ENCODE measurements at regions not wholly inside any gene's neighbourhood (a gene's known extent, or its start where the extent isn't known, plus 50 kb on each side); places are given as distances from the start of the nearest gene placed in this dataset.

- TF ChIP-seq ZBTB33 (IDR thresholded peaks at IDR 0.05; ENCODE audit: borderline replicate concordance, low read depth) (no peak), RXRA (IDR thresholded peaks at IDR 0.05; ENCODE audit: borderline replicate concordance, low read depth) (no peak), ELF1 (IDR thresholded peaks at IDR 0.05) (no peak), RAD21 (IDR thresholded peaks at IDR 0.05; ENCODE audit: low read length) (no peak), YY1 (IDR thresholded peaks at IDR 0.05; ENCODE audit: low read depth) (no peak), FOXM1 (IDR thresholded peaks at IDR 0.05; ENCODE audit: low read depth) (no peak), GABPA (IDR thresholded peaks at IDR 0.05; ENCODE audit: low read depth) (no peak), RCOR1 (IDR thresholded peaks at IDR 0.05; ENCODE audit: low read length) (no peak)
Measured at GRCh38 chr1:157201767-157202166, 63.6 kb upstream of the ETV3 start (continued).

GRCh38 chr1:157200451-157200850 is 62.3 kb upstream of the ETV3 start:
- ChIA-PET POLR2A (no interaction called here), CTCF (no interaction called here)
- Histone ChIP-seq H4K20me1 (ENCODE audit: insufficient read depth) (no peaks in the 10 kb centered on the region), H3K4me1 (ENCODE audit: control insufficient read depth in 1 of 2, insufficient read depth in 2 of 2, low read depth in 1 of 2, low read length in 1 of 2) (no peaks in the 10 kb centered on the region), H3K9me3 (no peaks in the 10 kb centered on the region), H3K9ac (no peak overlapping the region), H3F3A (replicated peaks; ENCODE audit: insufficient read depth) (no peaks in the 10 kb centered on the region), H3K79me2 (ENCODE audit: insufficient read depth) (no peaks in the 10 kb centered on the region), H3K36me3 (replicated peaks in 1 of 2; ENCODE audit: control insufficient read depth in 1 of 2, insufficient read depth in 2 of 2, low read length in 1 of 2) (no peaks in the 10 kb centered on the region), H3K9me2 (no peaks in the 10 kb centered on the region), H2AFZ (ENCODE audit: low read depth) (no peak overlapping the region), H3K27me3 (ENCODE audit: insufficient read depth) (peaks cover 57% of the 10 kb centered on the region), H3K27ac (ENCODE audit: low read depth in 2 of 2, low read length in 1 of 2) (no peak overlapping the region), H3K4me2 (no peak overlapping the region), H3K4me3 (ENCODE audit: low read depth in 2 of 2, low read length in 1 of 2) (no peak overlapping the region)
- no peak for DNase-seq
- TF ChIP-seq MXI1 (IDR thresholded peaks at IDR 0.05; ENCODE audit: low read depth, low read length), result no peak
- TF ChIP-seq NFIC (IDR thresholded peaks at IDR 0.05; ENCODE audit: borderline replicate concordance), result no peak
- no peak for TF ChIP-seq YY1 (IDR thresholded peaks at IDR 0.05; ENCODE audit: low read depth)
- no peak for TF ChIP-seq ZBTB33 (IDR thresholded peaks at IDR 0.05; ENCODE audit: borderline replicate concordance, low read depth)
- no peak for TF ChIP-seq FOXM1 (IDR thresholded peaks at IDR 0.05; ENCODE audit: low read depth)
- TF ChIP-seq FOSL2 (IDR thresholded peaks at IDR 0.05; ENCODE audit: borderline replicate concordance, low read depth), result no peak
- TF ChIP-seq ELF1 (IDR thresholded peaks at IDR 0.05), result no peak
- no peak for TF ChIP-seq CHD2 (IDR thresholded peaks at IDR 0.05; ENCODE audit: low read length, partially characterized antibody)
- TF ChIP-seq REST (IDR thresholded peaks at IDR 0.05; ENCODE audit: low read depth, low read length), result no peak
- no peak for TF ChIP-seq CTCF (IDR thresholded peaks at IDR 0.05)
- TF ChIP-seq POLR2AphosphoS5 (IDR thresholded peaks at IDR 0.05; ENCODE audit: low read depth, low read length), result no peak
- no peak for TF ChIP-seq PBX3 (IDR thresholded peaks at IDR 0.05)
- no peak for TF ChIP-seq RCOR1 (IDR thresholded peaks at IDR 0.05; ENCODE audit: low read length)
- TF ChIP-seq SMC3 (IDR thresholded peaks at IDR 0.05; ENCODE audit: low read depth, low read length), result no peak
- TF ChIP-seq RAD21 (IDR thresholded peaks at IDR 0.05; ENCODE audit: low read length), result no peak
- 8% methylated on average over 8 of the region's 8 CpGs for WGBS (ENCODE audit: low lambda C conversion rate)

All from SK-N-SH (cell line).